ENCODE measurements at regions not wholly inside any gene's neighbourhood (a gene's known extent, or its start where the extent isn't known, plus 50 kb on each side); places are given as distances from the start of the nearest gene placed in this dataset.
"Not testable (repeated sequence)": the region's sequence is repeated elsewhere in the genome, so short reads cannot be mapped to it uniquely, and the experiment has no call there.

DNA sequence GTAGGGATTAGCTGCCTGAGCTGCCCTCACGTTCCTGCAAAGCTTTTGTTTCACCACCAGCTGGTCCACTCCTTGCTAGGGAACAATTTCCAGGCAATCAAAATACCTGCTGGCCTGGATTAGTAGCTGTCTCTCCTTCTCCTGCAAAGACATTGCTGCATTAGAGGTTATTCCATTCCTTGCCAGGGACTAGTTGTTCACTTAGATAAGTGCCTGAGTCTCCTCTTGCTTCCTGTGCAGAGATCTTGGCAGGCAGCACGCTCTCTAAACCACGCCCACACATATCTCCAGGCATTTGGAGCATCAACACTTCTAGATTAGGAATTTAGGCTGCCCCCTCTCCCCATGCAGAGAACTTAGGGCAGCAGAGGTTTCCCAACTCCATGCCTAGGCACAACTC is 150.4 kb upstream of the SMIM30 start:
- no peak for DNase-seq (ENCODE audit: low read depth)
- TF ChIP-seq, protein P1, sequence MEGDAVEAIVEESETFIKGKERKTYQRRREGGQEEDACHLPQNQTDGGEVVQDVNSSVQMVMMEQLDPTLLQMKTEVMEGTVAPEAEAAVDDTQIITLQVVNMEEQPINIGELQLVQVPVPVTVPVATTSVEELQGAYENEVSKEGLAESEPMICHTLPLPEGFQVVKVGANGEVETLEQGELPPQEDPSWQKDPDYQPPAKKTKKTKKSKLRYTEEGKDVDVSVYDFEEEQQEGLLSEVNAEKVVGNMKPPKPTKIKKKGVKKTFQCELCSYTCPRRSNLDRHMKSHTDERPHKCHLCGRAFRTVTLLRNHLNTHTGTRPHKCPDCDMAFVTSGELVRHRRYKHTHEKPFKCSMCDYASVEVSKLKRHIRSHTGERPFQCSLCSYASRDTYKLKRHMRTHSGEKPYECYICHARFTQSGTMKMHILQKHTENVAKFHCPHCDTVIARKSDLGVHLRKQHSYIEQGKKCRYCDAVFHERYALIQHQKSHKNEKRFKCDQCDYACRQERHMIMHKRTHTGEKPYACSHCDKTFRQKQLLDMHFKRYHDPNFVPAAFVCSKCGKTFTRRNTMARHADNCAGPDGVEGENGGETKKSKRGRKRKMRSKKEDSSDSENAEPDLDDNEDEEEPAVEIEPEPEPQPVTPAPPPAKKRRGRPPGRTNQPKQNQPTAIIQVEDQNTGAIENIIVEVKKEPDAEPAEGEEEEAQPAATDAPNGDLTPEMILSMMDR (conservative IDR thresholded peaks at IDR 0.05; ENCODE audit: low read depth, low read length), result no peak

DNA sequence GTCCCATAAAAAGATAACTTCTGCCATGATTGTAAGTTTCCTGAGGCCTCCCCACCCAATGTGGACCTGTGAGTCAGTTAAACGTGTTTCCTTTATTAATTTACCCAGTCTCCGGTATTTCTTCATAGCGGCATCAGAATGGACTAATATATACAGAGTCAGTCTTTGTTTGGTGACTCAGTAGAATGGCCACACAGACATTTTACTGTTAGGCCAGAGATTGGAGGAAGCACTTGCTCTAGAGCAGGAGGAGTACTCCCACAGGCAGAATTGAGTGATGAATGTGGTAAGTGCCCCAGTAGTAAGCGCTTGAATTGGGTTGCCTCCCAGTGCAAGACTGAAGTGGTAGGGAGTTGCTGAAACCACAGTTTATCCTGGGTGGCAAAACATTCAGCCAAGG is 149.5 kb upstream of the SMIM30 start:
- TF ChIP-seq, protein P1 (conservative IDR thresholded peaks at IDR 0.05; ENCODE audit: low read depth, low read length), result no peak
- no peak overlapping the region for H3K4me3 ChIP-seq (ENCODE audit: low read length)
- DNase-seq (ENCODE audit: low read depth), result no peak

More for the DNA sequence above, 150.4 kb upstream of the SMIM30 start:
- H3K4me3 ChIP-seq (ENCODE audit: low read length), result no peak overlapping the region

DNA sequence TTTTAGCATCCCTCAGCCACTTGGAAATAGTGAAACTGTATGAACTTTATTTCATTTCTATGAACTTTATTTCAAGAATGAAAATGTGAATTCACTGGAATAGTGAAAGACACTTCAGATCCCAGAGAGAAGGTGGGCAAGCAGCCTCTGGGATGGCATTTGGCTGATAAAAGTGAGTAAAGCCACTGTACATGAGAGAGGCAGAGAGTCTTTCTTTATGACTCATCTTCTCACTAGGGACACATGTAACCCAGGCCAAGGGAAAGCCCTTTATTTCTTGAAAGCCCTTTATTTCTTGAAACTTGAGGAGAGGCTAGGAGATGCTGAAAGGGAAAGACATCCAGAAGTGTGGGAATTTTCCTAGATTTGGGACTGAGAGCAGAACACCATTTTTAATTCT is 148.9 kb upstream of the SMIM30 start:
- no peak overlapping the region for H3K4me3 ChIP-seq (ENCODE audit: low read length)
- TF ChIP-seq, protein P1 (conservative IDR thresholded peaks at IDR 0.05; ENCODE audit: low read depth, low read length), result no peak
- no peak for DNase-seq (ENCODE audit: low read depth)

GRCh38 chr7:113263749-113264148 is 145.4 kb upstream of the SMIM30 start:
- H3K4me3 ChIP-seq (ENCODE audit: low read length), result no peak overlapping the region
- TF ChIP-seq, protein P1 (conservative IDR thresholded peaks at IDR 0.05; ENCODE audit: low read depth, low read length), result no peak
- DNase-seq (ENCODE audit: low read depth), result no peak

GRCh38 chr7:113263215-113263742 is 144.9 kb upstream of the SMIM30 start:
- not testable (repeated sequence) for H3K4me3 ChIP-seq (ENCODE audit: low read length); DNase-seq (ENCODE audit: low read depth)

- DNase-seq (ENCODE audit: low read depth), result no peak
- no peak overlapping the region for H3K4me3 ChIP-seq (ENCODE audit: low read length)
- TF ChIP-seq, protein P1 (conservative IDR thresholded peaks at IDR 0.05; ENCODE audit: low read depth, low read length), result no peak
Observed at GRCh38 chr7:113256883-113257531, 138.7 kb upstream of the SMIM30 start.

GRCh38 chr7:113247198-113247597 is 128.8 kb upstream of the SMIM30 start:
- DNase-seq (ENCODE audit: low read depth), result no peak
- TF ChIP-seq, protein P1 (conservative IDR thresholded peaks at IDR 0.05; ENCODE audit: low read depth, low read length), result no peak
- H3K4me3 ChIP-seq (ENCODE audit: low read length), result no peak overlapping the region
